HCT116 (cell line): ENCODE measurements at regions not wholly inside any gene's neighbourhood (a gene's known extent, or its start where the extent isn't known, plus 50 kb on each side); places are given as distances from the start of the nearest gene placed in this dataset.

Experiments used
- ATAC-seq: fragments of 200-7000 bp; cut with Tn5 transposase; 2 replicates; pipeline ENCODE4 v1.9.1; 2020; ENCODE audit warnings: mild to moderate bottlenecking, moderate library complexity
- BruUV-seq: library from RNA; stranded (reverse); fragments of 400-500 nt; replicated peaks from 2 replicates; lab custom pipeline; 2021; lab: Mats Ljungman, UMichigan
- CTCF ChIA-PET: fragments of 300-600 bp; sonication (Branson Sonifier 250); formaldehyde crosslinking; loops from one replicate; lab custom pipeline; 2021; ENCODE audit warnings: antibody characterized with exemption; lab: Charles Lee
- POLR2A ChIA-PET: fragments of 300-600, 350-600 bp; sonication (Branson Sonifier 250); formaldehyde crosslinking; loops from one replicate; lab custom pipeline; 2021; ENCODE audit warnings: antibody characterized with exemption; lab: Charles Lee
- RAD21 ChIA-PET, 2 experiments: fragments of 300-600 bp; sonication (Branson Sonifier 250); formaldehyde crosslinking; loops; one replicate each; lab custom pipeline; 2023; ENCODE audit warnings: low total read pairs in 2 of 2; ENCODE audit not compliant: uncharacterized antibody in 2 of 2, unreplicated experiment in 2 of 2, low non-redundant PET in 1 of 2; lab: Charles Lee
- DNase-seq: peaks from one replicate; pipeline ENCODE4 v3.0.0-alpha.2; 2010; ENCODE audit warnings: low read depth, low spot score
- H2AFZ ChIP-seq: fragments of 200-600 bp; shearing (Covaris generic), sonication (generic); 2 replicates; pipeline ENCODE4 v1.6.1; 2017; ENCODE audit warnings: low read depth, mixed run types, mixed read lengths, antibody characterized with exemption, low read length; ENCODE audit not compliant: poor library complexity, severe bottlenecking
- H3K27ac ChIP-seq: 2 replicates; pipeline ENCODE4 v1.5.1; 2012; ENCODE audit warnings: low read depth, low read length
- H3K27me3 ChIP-seq: fragments of 200-600 bp; sonication (generic); 2 replicates; pipeline ENCODE4 v1.6.1; 2016; ENCODE audit warnings: mixed run types, low read length, mixed read lengths; ENCODE audit not compliant: insufficient read depth
- H3K36me3 ChIP-seq, 2 experiments: fragments of 200-500 bp in 1 of 2; fragments of 200-600 bp in 1 of 2; sonication (Bioruptor generic) in 1 of 2; sonication (generic) in 1 of 2; 2 replicates each; pipeline versions ENCODE4 v1.5.1 to v1.6.1; 2014 to 2016; ENCODE audit warnings: low read length in 2 of 2, inconsistent platforms in 1 of 2, mixed read lengths in 1 of 2, mixed run types in 1 of 2; ENCODE audit not compliant: insufficient read depth in 2 of 2, control insufficient read depth in 1 of 2
- H3K4me1 ChIP-seq, 2 experiments: fragments of 200-600 bp in 1 of 2; sonication (generic) in 1 of 2; 2 replicates each; pipeline versions ENCODE4 v1.5.1 to v1.6.1; 2012 to 2017; ENCODE audit warnings: low read length in 2 of 2, inconsistent platforms in 1 of 2, mild to moderate bottlenecking in 1 of 2, mixed read lengths in 1 of 2, mixed run types in 1 of 2, moderate library complexity in 1 of 2; ENCODE audit not compliant: insufficient read depth in 2 of 2, control insufficient read depth in 1 of 2
- H3K4me2 ChIP-seq: fragments of 200-600 bp; sonication (generic); 2 replicates; pipeline ENCODE4 v1.6.1; 2017; ENCODE audit warnings: mixed run types, low read length, mixed read lengths
- H3K4me3 ChIP-seq, 2 experiments: fragments of 200-600 bp in 1 of 2; sonication (generic) in 1 of 2; replicated peaks in 1 of 2; 2 replicates each; pipeline ENCODE4 v1.5.1; 2011 to 2016; ENCODE audit warnings: low read length in 2 of 2, control low read depth in 1 of 2, low read depth in 1 of 2, mild to moderate bottlenecking in 1 of 2, mixed read lengths in 1 of 2, mixed run types in 1 of 2
- H3K79me2 ChIP-seq: fragments of 200-600 bp; sonication (generic); 2 replicates; pipeline ENCODE4 v1.6.1; 2017; ENCODE audit warnings: mild to moderate bottlenecking, mixed run types, low read length, moderate library complexity, mixed read lengths; ENCODE audit not compliant: insufficient read depth
- H3K9ac ChIP-seq: fragments of 200-600 bp; sonication (generic); 2 replicates; pipeline ENCODE4 v1.6.1; 2016; ENCODE audit warnings: low read length, mixed read lengths
- H3K9me2 ChIP-seq: fragments of 200-600 bp; sonication (generic), shearing (Covaris generic); 2 replicates; pipeline ENCODE4 v1.6.1; 2017; ENCODE audit warnings: mixed run types, mild to moderate bottlenecking, moderate library complexity; ENCODE audit not compliant: insufficient read depth
- H3K9me3 ChIP-seq, 2 experiments: fragments of 200-500 bp in 1 of 2; fragments of 200-600 bp in 1 of 2; sonication (Bioruptor generic) in 1 of 2; sonication (generic) in 1 of 2; 2 replicates each; pipeline ENCODE4 v1.6.1; 2014 to 2017; ENCODE audit warnings: low read length in 2 of 2, mixed read lengths in 2 of 2, inconsistent platforms in 1 of 2, low read depth in 1 of 2, mild to moderate bottlenecking in 1 of 2, mixed run types in 1 of 2, moderate library complexity in 1 of 2; ENCODE audit not compliant: control insufficient read depth in 1 of 2, insufficient read depth in 1 of 2
- H4K20me1 ChIP-seq: fragments of 200-600 bp; sonication (generic), shearing (Covaris generic); 2 replicates; pipeline ENCODE4 v1.6.1; 2017; ENCODE audit warnings: mixed run types, mild to moderate bottlenecking, moderate library complexity; ENCODE audit not compliant: insufficient read depth
- CEBPB ChIP-seq: IDR thresholded peaks from 2 replicates; pipeline ENCODE4 v1.6.1; 2012; ENCODE audit warnings: low read depth
- EGR1 ChIP-seq: IDR thresholded peaks from 2 replicates; pipeline ENCODE4 v1.6.1; 2012; ENCODE audit warnings: low read depth
- EZH2 ChIP-seq: fragments of 200-600 bp; sonication (generic); IDR thresholded peaks from 2 replicates; pipeline ENCODE4 v1.6.1; 2017; ENCODE audit warnings: antibody characterized with exemption, mixed run types
- EZH2phosphoT487 ChIP-seq: fragments of 200-600 bp; IDR thresholded peaks from 2 replicates; pipeline ENCODE4 v1.6.1; 2018; ENCODE audit warnings: antibody characterized with exemption, borderline replicate concordance
- FOSL1 ChIP-seq: IDR thresholded peaks from 2 replicates; pipeline ENCODE4 v1.6.1; 2012; ENCODE audit warnings: low read depth
- JUND ChIP-seq: IDR thresholded peaks from 2 replicates; pipeline ENCODE4 v1.6.1; 2012
- MAX ChIP-seq: IDR thresholded peaks from 2 replicates; pipeline ENCODE4 v1.6.1; 2012
- POLR2A ChIP-seq: IDR thresholded peaks from 2 replicates; pipeline ENCODE4 v1.7.0; 2011; ENCODE audit warnings: borderline replicate concordance; ENCODE audit not compliant: insufficient read depth, insufficient read length; ENCODE audit errors: extremely low read depth
- POLR2AphosphoS5 ChIP-seq: IDR thresholded peaks from 2 replicates; pipeline ENCODE4 v1.6.1; 2011; ENCODE audit warnings: mild to moderate bottlenecking, low read depth, low read length, moderate library complexity
- RAD21 ChIP-seq: IDR thresholded peaks from 2 replicates; pipeline ENCODE4 v1.6.1; 2012; ENCODE audit warnings: low read depth, mild to moderate bottlenecking
- SIN3A ChIP-seq: IDR thresholded peaks from 2 replicates; pipeline ENCODE4 v1.6.1; 2012; ENCODE audit warnings: low read depth
- SP1 ChIP-seq: IDR thresholded peaks from 2 replicates; pipeline ENCODE4 v1.6.1; 2012; ENCODE audit warnings: low read depth
- SRF ChIP-seq: IDR thresholded peaks from 2 replicates; pipeline ENCODE4 v1.6.1; 2012; ENCODE audit warnings: low read depth
- TCF7L2 ChIP-seq: IDR thresholded peaks from 2 replicates; pipeline ENCODE4 v1.7.0; 2011; ENCODE audit warnings: borderline replicate concordance, inconsistent platforms; ENCODE audit not compliant: insufficient read depth, insufficient read length; ENCODE audit errors: extremely low read depth
- YY1 ChIP-seq: IDR thresholded peaks from 2 replicates; pipeline ENCODE4 v1.6.1; 2011; ENCODE audit warnings: low read length, low read depth, moderate library complexity, mild to moderate bottlenecking; ENCODE audit not compliant: insufficient replicate concordance; ENCODE audit errors: extremely low read depth
- ZFX ChIP-seq: fragments of 450-650 bp; IDR thresholded peaks from 2 replicates; pipeline ENCODE4 v1.6.1; 2017
- ZNF274 ChIP-seq: fragments of 200-500 bp; sonication (Bioruptor generic); IDR thresholded peaks from 2 replicates; pipeline ENCODE4 v1.6.1; 2014; ENCODE audit warnings: mild to moderate bottlenecking, low read depth, low read length, inconsistent platforms
- intact Hi-C: fragments of 100-400 bp; cut with micrococcal nuclease; formaldehyde crosslinking; loops from 2 replicates; pipeline ENCODE4 v1.10.0; 2022
- TF ChIP-seq, protein P1 (sequence below): IDR thresholded peaks from 2 replicates; pipeline ENCODE4 v1.6.1; 2011; ENCODE audit warnings: mild to moderate bottlenecking, low read length, moderate library complexity; ENCODE audit not compliant: insufficient replicate concordance; ENCODE audit errors: extremely low read depth
- TF ChIP-seq, protein P2 (sequence below): IDR thresholded peaks from 2 replicates; pipeline ENCODE4 v1.6.1; 2012; ENCODE audit warnings: low read depth

GRCh38 chr18:38502539-38502938 lies 936.9 kb upstream of the CELF4 start:
- Histone ChIP-seq H3K4me1 (no peaks in the 10 kb centered on the region), H4K20me1 (no peaks in the 10 kb centered on the region), H3K9ac (no peak overlapping the region), H3K79me2 (no peaks in the 10 kb centered on the region), H2AFZ (no peak overlapping the region), H3K9me2 (no peaks in the 10 kb centered on the region), H3K27me3 (no peaks in the 10 kb centered on the region), H3K4me3 (no peak overlapping the region), H3K9me3 (peaks cover 0 to 10% of the 10 kb centered on the region in 2 experiments; a peak in 1 of 4 replicates), H3K27ac (no peak overlapping the region), H3K36me3 (no peaks in the 10 kb centered on the region), H3K4me2 (no peak overlapping the region)
- no peak for DNase-seq
- ATAC-seq = no peak
- ChIA-PET RAD21 (no interaction called here), CTCF (no interaction called here), POLR2A (no interaction called here)
- intact Hi-C loops = no loop called here
- TF ChIP-seq EZH2 = no peak
- TF ChIP-seq, protein P1, sequence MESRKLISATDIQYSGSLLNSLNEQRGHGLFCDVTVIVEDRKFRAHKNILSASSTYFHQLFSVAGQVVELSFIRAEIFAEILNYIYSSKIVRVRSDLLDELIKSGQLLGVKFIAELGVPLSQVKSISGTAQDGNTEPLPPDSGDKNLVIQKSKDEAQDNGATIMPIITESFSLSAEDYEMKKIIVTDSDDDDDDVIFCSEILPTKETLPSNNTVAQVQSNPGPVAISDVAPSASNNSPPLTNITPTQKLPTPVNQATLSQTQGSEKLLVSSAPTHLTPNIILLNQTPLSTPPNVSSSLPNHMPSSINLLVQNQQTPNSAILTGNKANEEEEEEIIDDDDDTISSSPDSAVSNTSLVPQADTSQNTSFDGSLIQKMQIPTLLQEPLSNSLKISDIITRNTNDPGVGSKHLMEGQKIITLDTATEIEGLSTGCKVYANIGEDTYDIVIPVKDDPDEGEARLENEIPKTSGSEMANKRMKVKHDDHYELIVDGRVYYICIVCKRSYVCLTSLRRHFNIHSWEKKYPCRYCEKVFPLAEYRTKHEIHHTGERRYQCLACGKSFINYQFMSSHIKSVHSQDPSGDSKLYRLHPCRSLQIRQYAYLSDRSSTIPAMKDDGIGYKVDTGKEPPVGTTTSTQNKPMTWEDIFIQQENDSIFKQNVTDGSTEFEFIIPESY = no peak
- TF ChIP-seq, protein P2, sequence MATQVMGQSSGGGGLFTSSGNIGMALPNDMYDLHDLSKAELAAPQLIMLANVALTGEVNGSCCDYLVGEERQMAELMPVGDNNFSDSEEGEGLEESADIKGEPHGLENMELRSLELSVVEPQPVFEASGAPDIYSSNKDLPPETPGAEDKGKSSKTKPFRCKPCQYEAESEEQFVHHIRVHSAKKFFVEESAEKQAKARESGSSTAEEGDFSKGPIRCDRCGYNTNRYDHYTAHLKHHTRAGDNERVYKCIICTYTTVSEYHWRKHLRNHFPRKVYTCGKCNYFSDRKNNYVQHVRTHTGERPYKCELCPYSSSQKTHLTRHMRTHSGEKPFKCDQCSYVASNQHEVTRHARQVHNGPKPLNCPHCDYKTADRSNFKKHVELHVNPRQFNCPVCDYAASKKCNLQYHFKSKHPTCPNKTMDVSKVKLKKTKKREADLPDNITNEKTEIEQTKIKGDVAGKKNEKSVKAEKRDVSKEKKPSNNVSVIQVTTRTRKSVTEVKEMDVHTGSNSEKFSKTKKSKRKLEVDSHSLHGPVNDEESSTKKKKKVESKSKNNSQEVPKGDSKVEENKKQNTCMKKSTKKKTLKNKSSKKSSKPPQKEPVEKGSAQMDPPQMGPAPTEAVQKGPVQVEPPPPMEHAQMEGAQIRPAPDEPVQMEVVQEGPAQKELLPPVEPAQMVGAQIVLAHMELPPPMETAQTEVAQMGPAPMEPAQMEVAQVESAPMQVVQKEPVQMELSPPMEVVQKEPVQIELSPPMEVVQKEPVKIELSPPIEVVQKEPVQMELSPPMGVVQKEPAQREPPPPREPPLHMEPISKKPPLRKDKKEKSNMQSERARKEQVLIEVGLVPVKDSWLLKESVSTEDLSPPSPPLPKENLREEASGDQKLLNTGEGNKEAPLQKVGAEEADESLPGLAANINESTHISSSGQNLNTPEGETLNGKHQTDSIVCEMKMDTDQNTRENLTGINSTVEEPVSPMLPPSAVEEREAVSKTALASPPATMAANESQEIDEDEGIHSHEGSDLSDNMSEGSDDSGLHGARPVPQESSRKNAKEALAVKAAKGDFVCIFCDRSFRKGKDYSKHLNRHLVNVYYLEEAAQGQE = no peak
- no peak for TF ChIP-seq CEBPB
- TF ChIP-seq EGR1 = no peak
- no peak for TF ChIP-seq ZFX
- TF ChIP-seq YY1 = no peak
- TF ChIP-seq MAX = no peak
- TF ChIP-seq TCF7L2 = no peak
- TF ChIP-seq ZNF274 = no peak
- no peak for TF ChIP-seq FOSL1
- no peak for TF ChIP-seq SIN3A
- no peak for TF ChIP-seq SP1
- TF ChIP-seq SRF = no peak
- TF ChIP-seq POLR2A = no peak
- TF ChIP-seq JUND = no peak
- no peak for TF ChIP-seq EZH2phosphoT487
- no peak for TF ChIP-seq POLR2AphosphoS5
- TF ChIP-seq RAD21 = no peak
- BruUV-seq = no TSS peak
